ENCODE measurements at regions not wholly inside any gene's neighbourhood (a gene's known extent, or its start where the extent isn't known, plus 50 kb on each side); places are given as distances from the start of the nearest gene placed in this dataset.

- H2AFZ ChIP-seq (ENCODE audit: insufficient read depth, low read length, poor library complexity): no peak overlapping the region
- H2AK5ac ChIP-seq (ENCODE audit: low read length): no peak overlapping the region
- no peak overlapping the region for H4K12ac ChIP-seq (ENCODE audit: low read depth, low read length)
- WGBS (ENCODE audit: extremely low coverage, insufficient coverage, insufficient read length): no CpG with 5 or more reads among the region's 10 CpGs
- H3K4ac ChIP-seq (ENCODE audit: low read depth, low read length): no peak overlapping the region
- H4K91ac ChIP-seq (ENCODE audit: low read depth, low read length): no peak overlapping the region
- H3K4me1 ChIP-seq (ENCODE audit: control insufficient read depth in 1 of 2, insufficient read depth in 2 of 2, low read length in 2 of 2): no peaks in the 10 kb centered on the region
- no peak for DNase-seq
- H3K79me2 ChIP-seq (ENCODE audit: control insufficient read depth, insufficient read depth, low read length, poor library complexity): no peaks in the 10 kb centered on the region
- H3K36me3 ChIP-seq (ENCODE audit: control insufficient read depth in 1 of 2, insufficient read depth in 2 of 2, low read length in 2 of 2): peaks cover 0 to 2% of the 10 kb centered on the region in 2 experiments
- no peaks in the 10 kb centered on the region for H3K79me1 ChIP-seq (ENCODE audit: low read length)
- H2BK12ac ChIP-seq (ENCODE audit: low read length): no peak overlapping the region
- no peak overlapping the region for H3K18ac ChIP-seq (ENCODE audit: low read length)
- H3K23ac ChIP-seq (ENCODE audit: low read length): no peak overlapping the region
- no peak overlapping the region for H3K27ac ChIP-seq (ENCODE audit: low read depth, low read length)
- H3K14ac ChIP-seq (ENCODE audit: low read length): no peak overlapping the region
- no peak overlapping the region for H3K4me2 ChIP-seq (ENCODE audit: low read length)
- H2BK120ac ChIP-seq (ENCODE audit: insufficient read depth, low read length, poor library complexity): no peak overlapping the region
- H3K9me3 ChIP-seq (ENCODE audit: insufficient read depth, low read depth, low read length): peaks cover 2% of the 10 kb centered on the region
- no peak overlapping the region for H3K9ac ChIP-seq (ENCODE audit: low read length)
- H4K8ac ChIP-seq (ENCODE audit: low read depth, low read length): no peak overlapping the region
- no peak overlapping the region for H3K4me3 ChIP-seq (ENCODE audit: low read depth, low read length)
- no peak overlapping the region for H2BK5ac ChIP-seq (ENCODE audit: low read depth, low read length, poor library complexity)
- no peaks in the 10 kb centered on the region for H3K27me3 ChIP-seq (ENCODE audit: insufficient read depth, low read length)
These were observed 71.8 kb downstream of the NPAP1 start for GRCh38 chr15:24747376-24747775.

GRCh38 chr15:24748812-24749439 lies 73.4 kb downstream of the NPAP1 start:
- no peak overlapping the region for H3K23ac ChIP-seq (ENCODE audit: low read length)
- no peak overlapping the region for H3K27ac ChIP-seq (ENCODE audit: low read depth, low read length)
- H3K4ac ChIP-seq (ENCODE audit: low read depth, low read length): no peak overlapping the region
- H3K4me2 ChIP-seq (ENCODE audit: low read length): no peak overlapping the region
- no peak overlapping the region for H2AK5ac ChIP-seq (ENCODE audit: low read length)
- H2BK12ac ChIP-seq (ENCODE audit: low read length): no peak overlapping the region
- no peaks in the 10 kb centered on the region for H3K79me2 ChIP-seq (ENCODE audit: control insufficient read depth, insufficient read depth, low read length, poor library complexity)
- H3K18ac ChIP-seq (ENCODE audit: low read length): no peak overlapping the region
- H4K12ac ChIP-seq (ENCODE audit: low read depth, low read length): no peak overlapping the region
- H4K8ac ChIP-seq (ENCODE audit: low read depth, low read length): no peak overlapping the region
- no peak overlapping the region for H3K14ac ChIP-seq (ENCODE audit: low read length)
- no peak overlapping the region for H2BK5ac ChIP-seq (ENCODE audit: low read depth, low read length, poor library complexity)
- no CpG with 5 or more reads among the region's 4 CpGs for WGBS (ENCODE audit: extremely low coverage, insufficient coverage, insufficient read length)
- H3K27me3 ChIP-seq (ENCODE audit: insufficient read depth, low read length): no peaks in the 10 kb centered on the region
- H3K36me3 ChIP-seq (ENCODE audit: control insufficient read depth in 1 of 2, insufficient read depth in 2 of 2, low read length in 2 of 2): peaks cover 0 to 2% of the 10 kb centered on the region in 2 experiments
- no peaks in the 10 kb centered on the region for H3K4me1 ChIP-seq (ENCODE audit: control insufficient read depth in 1 of 2, insufficient read depth in 2 of 2, low read length in 2 of 2)
- H3K4me3 ChIP-seq (ENCODE audit: low read depth, low read length): no peak overlapping the region
- no peak for DNase-seq
- no peak overlapping the region for H2AFZ ChIP-seq (ENCODE audit: insufficient read depth, low read length, poor library complexity)
- peaks cover 2% of the 10 kb centered on the region for H3K9me3 ChIP-seq (ENCODE audit: insufficient read depth, low read depth, low read length)
- no peak overlapping the region for H4K91ac ChIP-seq (ENCODE audit: low read depth, low read length)
- H2BK120ac ChIP-seq (ENCODE audit: insufficient read depth, low read length, poor library complexity): no peak overlapping the region
- H3K79me1 ChIP-seq (ENCODE audit: low read length): no peaks in the 10 kb centered on the region
- H3K9ac ChIP-seq (ENCODE audit: low read length): no peak overlapping the region

GRCh38 chr15:24752354-24752753 lies 76.8 kb downstream of the NPAP1 start:
- peaks cover 2% of the 10 kb centered on the region for H3K9me3 ChIP-seq (ENCODE audit: insufficient read depth, low read depth, low read length)
- peaks cover 0 to 2% of the 10 kb centered on the region in 2 experiments for H3K36me3 ChIP-seq (ENCODE audit: control insufficient read depth in 1 of 2, insufficient read depth in 2 of 2, low read length in 2 of 2)
- H4K91ac ChIP-seq (ENCODE audit: low read depth, low read length): no peak overlapping the region
- no peaks in the 10 kb centered on the region for H3K27me3 ChIP-seq (ENCODE audit: insufficient read depth, low read length)
- H3K23ac ChIP-seq (ENCODE audit: low read length): no peak overlapping the region
- H3K18ac ChIP-seq (ENCODE audit: low read length): no peak overlapping the region
- no peak overlapping the region for H4K12ac ChIP-seq (ENCODE audit: low read depth, low read length)
- no peak overlapping the region for H2AFZ ChIP-seq (ENCODE audit: insufficient read depth, low read length, poor library complexity)
- no peak overlapping the region for H2AK5ac ChIP-seq (ENCODE audit: low read length)
- no peak overlapping the region for H2BK120ac ChIP-seq (ENCODE audit: insufficient read depth, low read length, poor library complexity)
- H3K27ac ChIP-seq (ENCODE audit: low read depth, low read length): no peak overlapping the region
- no peaks in the 10 kb centered on the region for H3K79me2 ChIP-seq (ENCODE audit: control insufficient read depth, insufficient read depth, low read length, poor library complexity)
- DNase-seq: no peak
- H3K4ac ChIP-seq (ENCODE audit: low read depth, low read length): no peak overlapping the region
- no CpG with 5 or more reads among the region's 3 CpGs for WGBS (ENCODE audit: extremely low coverage, insufficient coverage, insufficient read length)
- H2BK12ac ChIP-seq (ENCODE audit: low read length): no peak overlapping the region
- no peak overlapping the region for H3K4me3 ChIP-seq (ENCODE audit: low read depth, low read length)
- H3K4me1 ChIP-seq (ENCODE audit: control insufficient read depth in 1 of 2, insufficient read depth in 2 of 2, low read length in 2 of 2): no peaks in the 10 kb centered on the region
- no peaks in the 10 kb centered on the region for H3K79me1 ChIP-seq (ENCODE audit: low read length)
- H3K4me2 ChIP-seq (ENCODE audit: low read length): no peak overlapping the region
- H2BK5ac ChIP-seq (ENCODE audit: low read depth, low read length, poor library complexity): no peak overlapping the region
- H3K9ac ChIP-seq (ENCODE audit: low read length): no peak overlapping the region
- no peak overlapping the region for H4K8ac ChIP-seq (ENCODE audit: low read depth, low read length)
- no peak overlapping the region for H3K14ac ChIP-seq (ENCODE audit: low read length)

- H3K14ac ChIP-seq (ENCODE audit: low read length): no peak overlapping the region
- no peak overlapping the region for H3K4me3 ChIP-seq (ENCODE audit: low read depth, low read length)
- no peak for DNase-seq
- H4K12ac ChIP-seq (ENCODE audit: low read depth, low read length): no peak overlapping the region
- WGBS (ENCODE audit: extremely low coverage, insufficient coverage, insufficient read length): no CpG with 5 or more reads among the region's 5 CpGs
- H3K9ac ChIP-seq (ENCODE audit: low read length): no peak overlapping the region
- no peaks in the 10 kb centered on the region for H3K9me3 ChIP-seq (ENCODE audit: insufficient read depth, low read depth, low read length)
- H2BK120ac ChIP-seq (ENCODE audit: insufficient read depth, low read length, poor library complexity): no peak overlapping the region
- H2AK5ac ChIP-seq (ENCODE audit: low read length): no peak overlapping the region
- H2BK5ac ChIP-seq (ENCODE audit: low read depth, low read length, poor library complexity): no peak overlapping the region
- H3K79me2 ChIP-seq (ENCODE audit: control insufficient read depth, insufficient read depth, low read length, poor library complexity): no peaks in the 10 kb centered on the region
- H2BK12ac ChIP-seq (ENCODE audit: low read length): no peak overlapping the region
- H3K27me3 ChIP-seq (ENCODE audit: insufficient read depth, low read length): no peaks in the 10 kb centered on the region
- no peak overlapping the region for H3K18ac ChIP-seq (ENCODE audit: low read length)
- no peak overlapping the region for H3K4ac ChIP-seq (ENCODE audit: low read depth, low read length)
- H4K8ac ChIP-seq (ENCODE audit: low read depth, low read length): no peak overlapping the region
- H3K27ac ChIP-seq (ENCODE audit: low read depth, low read length): no peak overlapping the region
- no peaks in the 10 kb centered on the region for H3K79me1 ChIP-seq (ENCODE audit: low read length)
- H3K23ac ChIP-seq (ENCODE audit: low read length): no peak overlapping the region
- H3K36me3 ChIP-seq (ENCODE audit: control insufficient read depth in 1 of 2, insufficient read depth in 2 of 2, low read length in 2 of 2): no peaks in the 10 kb centered on the region
- H3K4me1 ChIP-seq (ENCODE audit: control insufficient read depth in 1 of 2, insufficient read depth in 2 of 2, low read length in 2 of 2): no peaks in the 10 kb centered on the region
- no peak overlapping the region for H2AFZ ChIP-seq (ENCODE audit: insufficient read depth, low read length, poor library complexity)
- H3K4me2 ChIP-seq (ENCODE audit: low read length): no peak overlapping the region
- H4K91ac ChIP-seq (ENCODE audit: low read depth, low read length): no peak overlapping the region
These were observed 80.5 kb downstream of the NPAP1 start for GRCh38 chr15:24756101-24756500.

Data from trophoblast cell (in vitro differentiated cells and primary cell).